ENCODE measurements at regions not wholly inside any gene's neighbourhood (a gene's known extent, or its start where the extent isn't known, plus 50 kb on each side); places are given as distances from the start of the nearest gene placed in this dataset.

DNA sequence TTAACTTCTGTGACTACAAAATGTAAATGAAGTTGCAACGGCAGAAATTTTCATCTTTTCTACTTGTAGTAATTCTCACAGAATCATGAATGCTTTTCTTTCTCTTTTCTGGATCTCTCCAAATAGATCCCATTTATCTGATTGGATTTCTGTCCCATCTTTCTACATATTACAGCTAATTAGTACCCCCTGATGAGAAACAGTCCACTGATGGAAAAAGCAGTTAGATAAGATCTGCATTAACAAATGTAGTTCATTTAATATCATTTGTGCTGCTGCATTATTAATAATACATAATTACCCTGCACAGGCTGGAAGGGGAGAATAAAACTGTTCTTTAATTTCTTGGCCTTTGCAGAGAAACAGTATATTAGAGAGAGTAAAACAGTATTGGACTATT, 289.3 kb downstream of the TTLL7 start:
- Histone ChIP-seq H3K9me3 (ENCODE audit: low read length) (no peaks in the 10 kb centered on the region), H3K4me1 (ENCODE audit: insufficient read depth, low read length, severe bottlenecking) (no peaks in the 10 kb centered on the region), H4K20me1 (ENCODE audit: insufficient read depth, low read length) (no peaks in the 10 kb centered on the region), H3K9me2 (ENCODE audit: low read depth, low read length) (no peaks in the 10 kb centered on the region), H3K4me2 (ENCODE audit: low read length) (no peak overlapping the region), H3K9ac (ENCODE audit: low read length) (no peak overlapping the region), H3K27me3 (ENCODE audit: insufficient read depth, low read length) (no peaks in the 10 kb centered on the region), H3K4me3 (ENCODE audit: low read depth, low read length, poor library complexity, severe bottlenecking) (no peak overlapping the region), H3K36me3 (ENCODE audit: insufficient read depth, low read length) (no peaks in the 10 kb centered on the region), H3F3A (ENCODE audit: insufficient read depth, low read length) (no peaks in the 10 kb centered on the region), H2AFZ (ENCODE audit: low read length) (no peak overlapping the region), H3K27ac (ENCODE audit: low read depth, low read length, poor library complexity, severe bottlenecking) (no peak overlapping the region), H3K79me2 (ENCODE audit: insufficient read depth, low read length) (no peaks in the 10 kb centered on the region)
- TF ChIP-seq CTCF (IDR thresholded peaks at IDR 0.05; ENCODE audit: low read length) (no peak), EZH2 (IDR thresholded peaks at IDR 0.05; ENCODE audit: borderline replicate concordance, low read length) (no peak)

DNA sequence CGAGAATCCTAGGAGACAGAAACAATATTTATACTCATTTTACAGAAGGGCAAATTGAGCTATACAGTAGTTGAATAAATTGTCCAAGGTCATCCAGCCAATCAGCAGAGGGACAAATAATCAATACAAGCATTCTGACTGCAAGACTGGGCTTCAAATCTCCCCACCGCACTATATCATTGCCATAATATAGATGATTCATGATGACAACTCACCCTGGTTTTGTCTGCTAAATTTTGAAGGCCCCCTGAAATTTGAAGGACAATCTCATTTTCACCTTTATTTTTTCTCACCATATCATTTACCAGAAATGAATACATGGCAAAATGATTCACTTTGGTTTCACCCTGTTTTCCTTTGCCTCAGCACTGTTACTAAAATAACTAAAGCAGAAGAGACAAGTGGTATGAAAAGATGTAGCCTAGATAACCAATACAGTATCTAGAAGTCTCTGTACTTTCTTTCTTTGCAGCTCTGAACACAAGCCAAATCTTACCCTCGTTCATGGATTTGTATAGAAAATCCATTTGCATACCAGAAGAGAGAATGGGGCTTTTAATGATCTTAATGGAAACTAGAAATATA, 292.5 kb downstream of the TTLL7 start:
- H3K36me3 ChIP-seq (ENCODE audit: insufficient read depth, low read length): no peaks in the 10 kb centered on the region
- H3K27me3 ChIP-seq (ENCODE audit: insufficient read depth, low read length): no peaks in the 10 kb centered on the region
- no peak overlapping the region for H3K4me3 ChIP-seq (ENCODE audit: low read depth, low read length, poor library complexity, severe bottlenecking)
- no peaks in the 10 kb centered on the region for H4K20me1 ChIP-seq (ENCODE audit: insufficient read depth, low read length)
- TF ChIP-seq CTCF (IDR thresholded peaks at IDR 0.05; ENCODE audit: low read length) (no peak), EZH2 (IDR thresholded peaks at IDR 0.05; ENCODE audit: borderline replicate concordance, low read length) (no peak)
- no peak overlapping the region for H3K27ac ChIP-seq (ENCODE audit: low read depth, low read length, poor library complexity, severe bottlenecking)
- H3K4me1 ChIP-seq (ENCODE audit: insufficient read depth, low read length, severe bottlenecking): peaks cover 12% of the 10 kb centered on the region
- H3F3A ChIP-seq (ENCODE audit: insufficient read depth, low read length): no peaks in the 10 kb centered on the region
- H3K9ac ChIP-seq (ENCODE audit: low read length): no peak overlapping the region
- no peak overlapping the region for H2AFZ ChIP-seq (ENCODE audit: low read length)
- H3K9me3 ChIP-seq (ENCODE audit: low read length): no peaks in the 10 kb centered on the region
- H3K9me2 ChIP-seq (ENCODE audit: low read depth, low read length): no peaks in the 10 kb centered on the region
- no peaks in the 10 kb centered on the region for H3K79me2 ChIP-seq (ENCODE audit: insufficient read depth, low read length)
- H3K4me2 ChIP-seq (ENCODE audit: low read length): no peak overlapping the region

DNA sequence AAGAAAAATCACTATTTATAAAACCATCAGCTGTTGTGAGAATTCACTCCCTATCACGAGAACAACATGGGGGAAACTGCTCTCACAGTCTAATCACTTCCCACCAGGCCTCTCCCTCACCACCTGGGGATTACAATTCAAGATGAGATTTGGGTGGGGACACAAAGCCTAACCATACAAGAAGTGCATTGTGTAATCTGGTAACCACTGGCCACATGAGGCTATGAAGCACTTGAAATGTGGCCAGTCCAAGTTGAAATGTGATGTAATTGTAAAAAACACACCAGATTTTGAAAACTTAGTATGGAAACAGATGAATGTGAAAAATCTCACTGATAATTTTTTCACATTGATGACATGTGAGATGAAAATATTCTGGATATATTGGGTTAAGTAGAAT, 293.8 kb downstream of the TTLL7 start:
- H3K9me2 ChIP-seq (ENCODE audit: low read depth, low read length): no peaks in the 10 kb centered on the region
- H3K27me3 ChIP-seq (ENCODE audit: insufficient read depth, low read length): no peaks in the 10 kb centered on the region
- no peak overlapping the region for H3K9ac ChIP-seq (ENCODE audit: low read length)
- H2AFZ ChIP-seq (ENCODE audit: low read length): no peak overlapping the region
- H4K20me1 ChIP-seq (ENCODE audit: insufficient read depth, low read length): no peaks in the 10 kb centered on the region
- H3K36me3 ChIP-seq (ENCODE audit: insufficient read depth, low read length): no peaks in the 10 kb centered on the region
- H3K4me2 ChIP-seq (ENCODE audit: low read length): no peak overlapping the region
- no peak overlapping the region for H3K4me3 ChIP-seq (ENCODE audit: low read depth, low read length, poor library complexity, severe bottlenecking)
- H3K79me2 ChIP-seq (ENCODE audit: insufficient read depth, low read length): no peaks in the 10 kb centered on the region
- H3K27ac ChIP-seq (ENCODE audit: low read depth, low read length, poor library complexity, severe bottlenecking): no peak overlapping the region
- H3K4me1 ChIP-seq (ENCODE audit: insufficient read depth, low read length, severe bottlenecking): peaks cover 19% of the 10 kb centered on the region
- no peaks in the 10 kb centered on the region for H3K9me3 ChIP-seq (ENCODE audit: low read length)
- no peaks in the 10 kb centered on the region for H3F3A ChIP-seq (ENCODE audit: insufficient read depth, low read length)
- TF ChIP-seq EZH2 (IDR thresholded peaks at IDR 0.05; ENCODE audit: borderline replicate concordance, low read length): no peak
- no peak for TF ChIP-seq CTCF (IDR thresholded peaks at IDR 0.05; ENCODE audit: low read length)
